IMR-90 (cell line): ENCODE measurements at regions not wholly inside any gene's neighbourhood (a gene's known extent, or its start where the extent isn't known, plus 50 kb on each side); places are given as distances from the start of the nearest gene placed in this dataset.

Experiments
- ATAC-seq: fragments of 200-7000 bp; cut with Tn5 transposase; 2 replicates; pipeline ENCODE4 v1.9.1; 2020; ENCODE audit warnings: low read depth, mild to moderate bottlenecking, moderate library complexity
- BruUV-seq: library from RNA; stranded (reverse); fragments of 400-500 nt; replicated peaks from 2 replicates; lab custom pipeline; 2021; lab: Mats Ljungman, UMichigan
- CTCF ChIA-PET: fragments of 300-600 bp; formaldehyde crosslinking; extraction: SDS; loops from one replicate; lab custom pipeline; 2021; ENCODE audit warnings: antibody characterized with exemption; lab: Yijun Ruan, JAX
- POLR2A ChIA-PET: fragments of 300-600 bp; sonication (Branson Sonifier 250); formaldehyde crosslinking; loops from one replicate; lab custom pipeline; 2022; ENCODE audit warnings: antibody characterized with exemption; ENCODE audit not compliant: unreplicated experiment; lab: Charles Lee
- DNase-seq: peaks from one replicate; pipeline ENCODE4 v3.0.0; 2013
- H2AFZ ChIP-seq: replicated peaks from 2 replicates; pipeline ENCODE3; 2013; ENCODE audit warnings: low read length, mild to moderate bottlenecking; ENCODE audit not compliant: poor library complexity
- H2AK5ac ChIP-seq: 2 replicates; pipeline ENCODE4 v1.6.1; 2013; ENCODE audit warnings: low read depth, low read length, inconsistent platforms
- H2AK9ac ChIP-seq: replicated peaks from 2 replicates; pipeline ENCODE3; 2013; ENCODE audit warnings: mild to moderate bottlenecking, low read depth, low read length, moderate library complexity; ENCODE audit not compliant: poor library complexity
- H2BK120ac ChIP-seq: 2 replicates; pipeline ENCODE4 v1.6.1; 2013; ENCODE audit warnings: low read depth, low read length, inconsistent platforms
- H2BK15ac ChIP-seq: 3 replicates; pipeline ENCODE4 v1.6.1; 2013; ENCODE audit warnings: low read depth, low read length, inconsistent platforms
- H2BK20ac ChIP-seq: 2 replicates; pipeline ENCODE4 v1.6.1; 2013; ENCODE audit warnings: low read depth, mild to moderate bottlenecking, inconsistent platforms, low read length, moderate library complexity
- H2BK5ac ChIP-seq: 2 replicates; pipeline ENCODE4 v1.6.1; 2013; ENCODE audit warnings: mild to moderate bottlenecking, low read depth, low read length, inconsistent platforms; ENCODE audit not compliant: poor library complexity, severe bottlenecking
- H3K14ac ChIP-seq: replicated peaks from 2 replicates; pipeline ENCODE4 v1.6.1; 2013; ENCODE audit warnings: low read depth, low read length, inconsistent platforms
- H3K18ac ChIP-seq: 2 replicates; pipeline ENCODE4 v1.6.1; 2013; ENCODE audit warnings: low read depth, low read length, control low read depth
- H3K23ac ChIP-seq: 2 replicates; pipeline ENCODE4 v1.6.1; 2013; ENCODE audit warnings: low read depth, low read length, inconsistent platforms
- H3K27ac ChIP-seq: 2 replicates; pipeline ENCODE4 v1.5.1; 2013; ENCODE audit warnings: mild to moderate bottlenecking, control low read depth, low read length; ENCODE audit not compliant: insufficient read depth
- H3K27me3 ChIP-seq: 2 replicates; pipeline ENCODE4 v1.6.1; 2013; ENCODE audit warnings: low read length; ENCODE audit not compliant: control insufficient read depth, insufficient read depth
- H3K36me3 ChIP-seq: 2 replicates; pipeline ENCODE4 v1.6.1; 2013; ENCODE audit warnings: low read length, mixed read lengths; ENCODE audit not compliant: control insufficient read depth, insufficient read depth
- H3K4ac ChIP-seq: 2 replicates; pipeline ENCODE4 v1.6.1; 2013; ENCODE audit warnings: low read depth, low read length, inconsistent platforms
- H3K4me1 ChIP-seq: 2 replicates; pipeline ENCODE4 v1.6.1; 2013; ENCODE audit warnings: low read length, mixed read lengths; ENCODE audit not compliant: control insufficient read depth, insufficient read depth
- H3K4me2 ChIP-seq: 2 replicates; pipeline ENCODE4 v1.6.1; 2013; ENCODE audit warnings: low read depth, mild to moderate bottlenecking, control low read depth, low read length, moderate library complexity
- H3K4me3 ChIP-seq: 2 replicates; pipeline ENCODE4 v1.5.1; 2013; ENCODE audit warnings: low read depth, mild to moderate bottlenecking, control low read depth, low read length, moderate library complexity; ENCODE audit not compliant: insufficient read depth
- H3K56ac ChIP-seq: 2 replicates; pipeline ENCODE4 v1.6.1; 2013; ENCODE audit warnings: low read length, inconsistent platforms; ENCODE audit not compliant: insufficient read depth; ENCODE audit errors: extremely low read depth
- H3K79me1 ChIP-seq, 2 experiments: 2 replicates each; pipeline ENCODE4 v1.6.1; 2013; ENCODE audit warnings: low read length in 2 of 2, inconsistent platforms in 1 of 2, low read depth in 1 of 2
- H3K9ac ChIP-seq: 2 replicates; pipeline ENCODE4 v1.6.1; 2013; ENCODE audit warnings: low read depth, low read length, control low read depth
- H3K9me1 ChIP-seq: 2 replicates; pipeline ENCODE4 v1.6.1; 2013; ENCODE audit warnings: low read length, inconsistent platforms; ENCODE audit not compliant: insufficient read depth
- H3K9me3 ChIP-seq: 2 replicates; pipeline ENCODE4 v1.6.1; 2013; ENCODE audit warnings: low read length; ENCODE audit not compliant: control insufficient read depth, insufficient read depth
- H4K20me1 ChIP-seq: 2 replicates; pipeline ENCODE4 v1.6.1; 2013; ENCODE audit warnings: low read length, inconsistent platforms; ENCODE audit not compliant: insufficient read depth
- H4K5ac ChIP-seq: 2 replicates; pipeline ENCODE4 v1.6.1; 2013; ENCODE audit warnings: mild to moderate bottlenecking, low read depth, low read length, control low read depth
- H4K8ac ChIP-seq, 2 experiments: 2 replicates each; pipeline ENCODE4 v1.6.1; 2013; ENCODE audit warnings: low read depth in 2 of 2, low read length in 2 of 2, control low read depth in 1 of 2, inconsistent platforms in 1 of 2
- H4K91ac ChIP-seq: 2 replicates; pipeline ENCODE4 v1.6.1; 2013; ENCODE audit warnings: low read depth, low read length, inconsistent platforms; ENCODE audit not compliant: insufficient read depth
- ELK1 ChIP-seq: fragments of 150-350 bp; IDR thresholded peaks from 2 replicates; pipeline ENCODE4 v1.6.1; 2016; ENCODE audit warnings: low read depth, mild to moderate bottlenecking, low read length, moderate library complexity, borderline replicate concordance
- MAZ ChIP-seq: IDR thresholded peaks from 2 replicates; pipeline ENCODE4 v1.6.1; 2012; ENCODE audit warnings: low read depth, mild to moderate bottlenecking, low read length, improper control_type of control experiment, moderate library complexity, borderline replicate concordance
- POLR2A ChIP-seq: IDR thresholded peaks from 2 replicates; pipeline ENCODE4 v1.6.1; 2012; ENCODE audit warnings: mild to moderate bottlenecking, low read depth, low read length
- RFX5 ChIP-seq: IDR thresholded peaks from 2 replicates; pipeline ENCODE4 v1.8.0; 2012; ENCODE audit warnings: low read depth, mild to moderate bottlenecking, low read length, moderate library complexity
- USF2 ChIP-seq: fragments of 150-350 bp; IDR thresholded peaks from 2 replicates; pipeline ENCODE4 v1.6.1; 2017; ENCODE audit warnings: mild to moderate bottlenecking, antibody characterized with exemption, low read length, low read depth
- WGBS, 2 experiments: methylation state at CpG; one replicate each; pipeline versions ENCODE4 v1.1.5 to v1.1.7; 2013; ENCODE audit warnings: missing lambda C conversion rate in 2 of 2; ENCODE audit not compliant: insufficient read length in 1 of 2; ENCODE audit errors: extremely low coverage in 2 of 2; 5-methylcytosine and 5-hydroxymethylcytosine counted together
- dilution Hi-C: fragments of 300-500 bp; cut with HindIII; formaldehyde crosslinking; loops from one replicate; pipeline ENCODE4 v1.14.3; 2018; ENCODE audit warnings: low sequenced_read_pairs; ENCODE audit not compliant: unreplicated experiment
- in situ Hi-C: fragments of 300-500 bp; cut with MboI; formaldehyde crosslinking; loops from 3 replicates; pipeline ENCODE4 v1.14.3; 2019; ENCODE audit warnings: low sequenced_read_pairs, inconsistent platforms, mixed read lengths
- intact Hi-C: fragments of 100-400 bp; cut with micrococcal nuclease; formaldehyde crosslinking; loops from 2 replicates; pipeline ENCODE4 v1.10.0; 2022

GRCh38 chr2:45237128-45237527 lies 227.9 kb upstream of the SIX2 start:
- Histone ChIP-seq H4K91ac (peak overlapping the region; percentile 22; the same call in 1 of the 2 replicates), H4K8ac (peak overlapping the region in 1 of 2 experiments; percentile 55; a peak in 1 of 4 replicates), H3K4me1 (peaks cover 12% of the 10 kb centered on the region), H4K20me1 (no peaks in the 10 kb centered on the region), H3K56ac (no peak overlapping the region), H3K4me3 (no peak overlapping the region), H4K5ac (peak overlapping the region; percentile 19; the same call in 1 of the 2 replicates), H2BK15ac (peak overlapping the region; percentile 57; the same call in 1 of the 3 replicates), H3K79me1 (no peaks in the 10 kb centered on the region), H2AFZ (peak overlapping the region; percentile 66), H3K18ac (peak overlapping the region; percentile 37; the same call in 1 of the 2 replicates), H3K27ac (no peak overlapping the region), H3K9ac (no peak overlapping the region), H3K36me3 (no peaks in the 10 kb centered on the region), H3K23ac (no peak overlapping the region), H2BK120ac (peak overlapping the region; percentile 60), H2BK20ac (peak overlapping the region; percentile 45; the same call in 1 of the 2 replicates), H3K4me2 (no peak overlapping the region), H2AK9ac (no peak overlapping the region), H3K14ac (0 out of 2 replicates have a peak overlapping the region, but pooled peaks have one; percentile 31), H3K27me3 (peaks cover 6% of the 10 kb centered on the region; the same call in 1 of the 2 replicates), H2BK5ac (peak overlapping the region; percentile 6), H3K4ac (peak overlapping the region; percentile 25; the same call in 1 of the 2 replicates), H2AK5ac (0 out of 2 replicates have a peak overlapping the region, but pooled peaks have one; percentile 24), H3K9me1 (peaks cover 12% of the 10 kb centered on the region; the same call in 1 of the 2 replicates), H3K9me3 (no peaks in the 10 kb centered on the region)
- POLR2A ChIA-PET = no interaction called here
- no TSS peak for BruUV-seq
- in situ Hi-C loops = no loop called here
- no peak for TF ChIP-seq RFX5
- no peak for TF ChIP-seq ELK1
- TF ChIP-seq USF2 = no peak
- TF ChIP-seq POLR2A = no peak
- no peak for TF ChIP-seq MAZ
- DNase-seq (peak; percentile 55), ATAC-seq (no peak)
- CTCF ChIA-PET = no interaction called here
- intact Hi-C loops = no loop called here
- dilution Hi-C loops = no loop called here
- 26 to 100% methylated on average over 1 to 3 of the region's 9 CpGs for WGBS, 2 experiments
